Body of pancreas (tissue), 4 donors: ENCODE measurements at regions not wholly inside any gene's neighbourhood (a gene's known extent, or its start where the extent isn't known, plus 50 kb on each side); places are given as distances from the start of the nearest gene placed in this dataset.

Experiments used
- CTCF ChIP-seq, 7 experiments: fragments of 450-650 bp in 4 of 7; fragments of 200-600 bp in 3 of 7; sonication (generic) in 3 of 7; IDR thresholded peaks; one replicate each; pipeline ENCODE4 v1.5.1; 2016 to 2019; ENCODE audit warnings: antibody characterized with exemption in 7 of 7
- POLR2A ChIP-seq, 3 donors: fragments of 450-650 bp; IDR thresholded peaks; one replicate each; pipeline ENCODE4 v1.6.1; 2016; ENCODE audit warnings: antibody characterized with exemption in 3 of 3, mild to moderate bottlenecking in 2 of 3

GRCh38 chr13:81247711-81248110 is 906.8 kb upstream of the SPRY2 start:
- TF ChIP-seq CTCF (IDR thresholded peaks at IDR 0.05) (no peak), POLR2A (IDR thresholded peaks at IDR 0.05) (no peak)
